RCC 7860 (cell line): ENCODE measurements at regions not wholly inside any gene's neighbourhood (a gene's known extent, or its start where the extent isn't known, plus 50 kb on each side); places are given as distances from the start of the nearest gene placed in this dataset.
A peak's percentile ranks its signal among the peaks of the same experiment; 100 is the strongest.

Experiments used
- DNase-seq: peaks from one replicate; pipeline ENCODE4 v3.0.0-alpha.2; 2015; ENCODE audit warnings: low spot score
- FAIRE-seq: peaks from 2 replicates; lab custom pipeline; 2012; peaks lifted over from hg19 to GRCh38; lab: Jason Lieb, UNC

- DNase-seq (no peak), FAIRE-seq (no peak)
Observed at GRCh38 chr1:209074575-209075250, 508.8 kb upstream of the CAMK1G start.

- DNase-seq = peak; percentile 32
- FAIRE-seq = no peak
Observed at GRCh38 chr1:209076688-209077087, 506.8 kb upstream of the CAMK1G start.

GRCh38 chr1:209080170-209080781, 503.2 kb upstream of the CAMK1G start:
- FAIRE-seq = no peak
- no peak for DNase-seq

- DNase-seq = peak; percentile 74
Observed at GRCh38 chr1:209086486-209087192, 496.9 kb upstream of the CAMK1G start.

GRCh38 chr1:209094384-209094783, 489.1 kb upstream of the CAMK1G start:
- FAIRE-seq (no peak), DNase-seq (no peak)

More at GRCh38 chr1:209086486-209087192, 496.9 kb upstream of the CAMK1G start:
- peak; percentile 88 for FAIRE-seq

GRCh38 chr1:209095627-209096595, 487.6 kb upstream of the CAMK1G start:
- peak; percentile 97 for FAIRE-seq
- peak; percentile 93 for DNase-seq

- no peak for DNase-seq
- no peak for FAIRE-seq
Observed at GRCh38 chr1:209100460-209100859, 483.1 kb upstream of the CAMK1G start.

- FAIRE-seq (no peak), DNase-seq (no peak)
Observed at GRCh38 chr1:209101106-209101505, 482.4 kb upstream of the CAMK1G start.

GRCh38 chr1:209102120-209102519, 481.4 kb upstream of the CAMK1G start:
- DNase-seq (no peak), FAIRE-seq (no peak)

GRCh38 chr1:209102531-209102930, 481.0 kb upstream of the CAMK1G start:
- DNase-seq (no peak), FAIRE-seq (no peak)

- DNase-seq (no peak), FAIRE-seq (no peak)
Observed at GRCh38 chr1:209103092-209103491, 480.4 kb upstream of the CAMK1G start.

GRCh38 chr1:209104646-209105045, 478.9 kb upstream of the CAMK1G start:
- FAIRE-seq (no peak), DNase-seq (no peak)

GRCh38 chr1:209105701-209106100, 477.8 kb upstream of the CAMK1G start:
- no peak for FAIRE-seq
- no peak for DNase-seq

- peak; percentile 64 for DNase-seq
Observed at GRCh38 chr1:209106237-209106741, 477.2 kb upstream of the CAMK1G start.

GRCh38 chr1:209106861-209107260, 476.7 kb upstream of the CAMK1G start:
- FAIRE-seq = no peak

More at GRCh38 chr1:209106237-209106741, 477.2 kb upstream of the CAMK1G start:
- FAIRE-seq = peak; percentile 55

GRCh38 chr1:209107535-209107934, 476.0 kb upstream of the CAMK1G start:
- FAIRE-seq (no peak), DNase-seq (no peak)

More at GRCh38 chr1:209106861-209107260, 476.7 kb upstream of the CAMK1G start:
- no peak for DNase-seq

GRCh38 chr1:209109001-209109785, 474.3 kb upstream of the CAMK1G start:
- no peak for FAIRE-seq

GRCh38 chr1:209113521-209113920, 470.0 kb upstream of the CAMK1G start:
- FAIRE-seq (no peak), DNase-seq (no peak)

More at GRCh38 chr1:209109001-209109785, 474.3 kb upstream of the CAMK1G start:
- no peak for DNase-seq

- FAIRE-seq (no peak), DNase-seq (no peak)
Observed at GRCh38 chr1:209116705-209117104, 466.8 kb upstream of the CAMK1G start.

- FAIRE-seq (no peak), DNase-seq (no peak)
Observed at GRCh38 chr1:209123601-209124000, 459.9 kb upstream of the CAMK1G start.
